H1 (cell line): ENCODE measurements at regions not wholly inside any gene's neighbourhood (a gene's known extent, or its start where the extent isn't known, plus 50 kb on each side); places are given as distances from the start of the nearest gene placed in this dataset.

Experiments
- CTCF ChIA-PET: fragments of 300-600 bp; sonication (Branson Sonifier 250); formaldehyde crosslinking; loops from one replicate; lab custom pipeline; 2021; ENCODE audit not compliant: partially characterized antibody; lab: Charles Lee
- POLR2A ChIA-PET: fragments of 300-600 bp; sonication (Branson Sonifier 250); formaldehyde crosslinking; loops from one replicate; lab custom pipeline; 2021; ENCODE audit warnings: inconsistent platforms; ENCODE audit not compliant: partially characterized antibody; lab: Charles Lee
- DNase-seq, 2 experiments: peaks; one replicate each; pipeline versions ENCODE4 v3.0.0 to v3.0.0-alpha.2; 2010 to 2022; ENCODE audit warnings: low spot score in 2 of 2, low read depth in 1 of 2, mixed read lengths in 1 of 2
- FAIRE-seq: peaks from 2 replicates; lab custom pipeline; 2011; peaks lifted over from hg19 to GRCh38; lab: Jason Lieb, UNC
- H2AFZ ChIP-seq: 2 replicates; pipeline ENCODE4 v1.8.1; 2012; ENCODE audit warnings: low read length, inconsistent platforms
- H2AK5ac ChIP-seq: 2 replicates; pipeline ENCODE4 v1.6.1; 2013; ENCODE audit warnings: low read depth, low read length
- H2BK120ac ChIP-seq: replicated peaks from 2 replicates; pipeline ENCODE3; 2013; ENCODE audit warnings: low read depth, low read length, inconsistent platforms
- H2BK12ac ChIP-seq: 2 replicates; pipeline ENCODE4 v1.6.1; 2013; ENCODE audit warnings: low read depth, low read length
- H2BK15ac ChIP-seq: 2 replicates; pipeline ENCODE4 v1.6.1; 2013; ENCODE audit warnings: low read length
- H2BK20ac ChIP-seq: 2 replicates; pipeline ENCODE4 v1.6.1; 2013; ENCODE audit warnings: low read length
- H2BK5ac ChIP-seq: 2 replicates; pipeline ENCODE4 v1.6.1; 2013; ENCODE audit warnings: low read depth, low read length
- H3K14ac ChIP-seq: 2 replicates; pipeline ENCODE4 v1.6.1; 2013; ENCODE audit warnings: inconsistent platforms; ENCODE audit not compliant: insufficient read length
- H3K18ac ChIP-seq: 2 replicates; pipeline ENCODE4 v1.6.1; 2013; ENCODE audit warnings: low read length; ENCODE audit errors: extremely low read depth
- H3K23ac ChIP-seq: 2 replicates; pipeline ENCODE4 v1.6.1; 2013; ENCODE audit warnings: inconsistent platforms; ENCODE audit not compliant: insufficient read length
- H3K23me2 ChIP-seq: 2 replicates; pipeline ENCODE4 v1.6.1; 2013; ENCODE audit warnings: low read depth, low read length
- H3K27ac ChIP-seq: 2 replicates; pipeline ENCODE4 v1.6.1; 2011; ENCODE audit warnings: low read depth, low read length, inconsistent platforms
- H3K27me3 ChIP-seq, 4 experiments: replicated peaks in 1 of 4; 1 replicate in 1 of 4; 2 replicates in 3 of 4; pipeline versions ENCODE4 v1.6.1 to v1.8.1; 2011 to 2013; ENCODE audit warnings: low read length in 3 of 4, mild to moderate bottlenecking in 3 of 4, inconsistent platforms in 2 of 4, mixed read lengths in 2 of 4, moderate library complexity in 1 of 4; ENCODE audit not compliant: control insufficient read depth in 3 of 4, insufficient read depth in 3 of 4; ENCODE audit errors: extremely low read depth in 1 of 4
- H3K36me3 ChIP-seq, 4 experiments: 2 replicates each; pipeline versions ENCODE4 v1.6.1 to v1.8.1; 2011 to 2013; ENCODE audit warnings: mild to moderate bottlenecking in 4 of 4, low read length in 3 of 4, moderate library complexity in 2 of 4, control low read depth in 1 of 4, inconsistent platforms in 1 of 4; ENCODE audit not compliant: insufficient read depth in 4 of 4, control insufficient read depth in 2 of 4
- H3K4ac ChIP-seq: replicated peaks from 2 replicates; pipeline ENCODE3; 2013; ENCODE audit warnings: low read length, low read depth, mixed read lengths, inconsistent platforms; ENCODE audit not compliant: insufficient read length
- H3K4me1 ChIP-seq, 4 experiments: replicated peaks in 1 of 4; 1 replicate in 1 of 4; 2 replicates in 3 of 4; pipeline versions ENCODE4 v1.6.1 to v1.8.1; 2011 to 2013; ENCODE audit warnings: low read length in 3 of 4, inconsistent platforms in 2 of 4, mixed read lengths in 1 of 4; ENCODE audit not compliant: insufficient read depth in 4 of 4, control insufficient read depth in 3 of 4
- H3K4me2 ChIP-seq, 2 experiments: 2 replicates each; pipeline versions ENCODE4 v1.6.1 to v1.8.1; 2011 to 2013; ENCODE audit warnings: low read depth in 2 of 2, low read length in 2 of 2, control low read depth in 1 of 2, inconsistent platforms in 1 of 2, mild to moderate bottlenecking in 1 of 2; ENCODE audit not compliant: insufficient read depth in 1 of 2
- H3K4me3 ChIP-seq, 4 experiments: fragments of 200-600, 300-600 bp in 1 of 4; sonication (generic), shearing (Covaris generic), sonication (Bioruptor Twin) in 1 of 4; 2 replicates each; pipeline versions ENCODE4 v1.5.1 to v1.8.1; 2011 to 2016; ENCODE audit warnings: low read length in 4 of 4, low read depth in 3 of 4, control low read depth in 2 of 4, inconsistent platforms in 2 of 4, mild to moderate bottlenecking in 2 of 4, mixed read lengths in 1 of 4, moderate library complexity in 1 of 4; ENCODE audit not compliant: insufficient read depth in 2 of 4; ENCODE audit errors: extremely low read depth in 1 of 4
- H3K56ac ChIP-seq: replicated peaks from 2 replicates; pipeline ENCODE3; 2013; ENCODE audit warnings: low read depth, mild to moderate bottlenecking, mixed read lengths, low read length, inconsistent platforms; ENCODE audit not compliant: insufficient read length
- H3K79me1 ChIP-seq: 2 replicates; pipeline ENCODE4 v1.6.1; 2013; ENCODE audit warnings: low read depth, low read length, control low read depth
- H3K79me2 ChIP-seq, 2 experiments: 2 replicates each; pipeline versions ENCODE4 v1.6.1 to v1.8.1; 2012 to 2013; ENCODE audit warnings: low read length in 2 of 2, mild to moderate bottlenecking in 2 of 2, inconsistent platforms in 1 of 2; ENCODE audit not compliant: insufficient read depth in 2 of 2, control insufficient read depth in 1 of 2
- H3K9ac ChIP-seq, 4 experiments: replicated peaks in 1 of 4; 1 replicate in 1 of 4; 2 replicates in 3 of 4; pipeline versions ENCODE4 v1.6.1 to v1.8.1; 2011 to 2013; ENCODE audit warnings: low read depth in 3 of 4, low read length in 3 of 4, control low read depth in 2 of 4, mild to moderate bottlenecking in 2 of 4, moderate library complexity in 2 of 4, inconsistent platforms in 1 of 4; ENCODE audit errors: extremely low read depth in 1 of 4
- H3K9me3 ChIP-seq, 2 experiments: 2 replicates each; pipeline versions ENCODE4 v1.6.1 to v1.8.1; 2012 to 2013; ENCODE audit warnings: mild to moderate bottlenecking in 2 of 2, moderate library complexity in 2 of 2, control low read depth in 1 of 2, inconsistent platforms in 1 of 2, low read depth in 1 of 2, low read length in 1 of 2, mixed read lengths in 1 of 2; ENCODE audit not compliant: insufficient read depth in 2 of 2
- H4K20me1 ChIP-seq, 2 experiments: replicated peaks in 1 of 2; 2 replicates each; pipeline versions ENCODE3 to v1.8.1; 2011 to 2013; ENCODE audit warnings: inconsistent platforms in 2 of 2, low read length in 2 of 2, mild to moderate bottlenecking in 1 of 2; ENCODE audit not compliant: insufficient read depth in 2 of 2, control insufficient read depth in 1 of 2
- H4K5ac ChIP-seq: 2 replicates; pipeline ENCODE4 v1.6.1; 2013; ENCODE audit warnings: low read length, low read depth, mixed read lengths, inconsistent platforms; ENCODE audit not compliant: insufficient read length
- H4K8ac ChIP-seq: 2 replicates; pipeline ENCODE4 v1.8.0; 2013; ENCODE audit warnings: mild to moderate bottlenecking, moderate library complexity, low read length, inconsistent platforms; ENCODE audit not compliant: insufficient read depth; ENCODE audit errors: extremely low read depth
- H4K91ac ChIP-seq: replicated peaks from 2 replicates; pipeline ENCODE3; 2013; ENCODE audit warnings: low read length, mixed read lengths, inconsistent platforms; ENCODE audit not compliant: insufficient read length
- JUN ChIP-seq: IDR thresholded peaks from 2 replicates; pipeline ENCODE4 v1.6.1; 2011; ENCODE audit warnings: low read depth, mild to moderate bottlenecking, improper control_type of control experiment, low read length
- JUND ChIP-seq: IDR thresholded peaks from 2 replicates; pipeline ENCODE4 v1.6.1; 2011; ENCODE audit warnings: mild to moderate bottlenecking, improper control_type of control experiment, low read length
- MAFK ChIP-seq: IDR thresholded peaks from 2 replicates; pipeline ENCODE4 v1.6.1; 2012; ENCODE audit warnings: low read depth, mild to moderate bottlenecking, improper control_type of control experiment, low read length
- POU5F1 ChIP-seq: IDR thresholded peaks from 2 replicates; pipeline ENCODE4 v1.6.1; 2011; ENCODE audit warnings: low read depth, mild to moderate bottlenecking, low read length, moderate library complexity
- RAD21 ChIP-seq, 2 experiments: IDR thresholded peaks in 1 of 2; conservative IDR thresholded peaks in 1 of 2; 2 replicates each; pipeline ENCODE4 v1.6.1; 2011; ENCODE audit warnings: low read depth in 2 of 2, low read length in 2 of 2, improper control_type of control experiment in 1 of 2, inconsistent platforms in 1 of 2, mild to moderate bottlenecking in 1 of 2, moderate library complexity in 1 of 2
- ZNF274 ChIP-seq: IDR thresholded peaks from 2 replicates; pipeline ENCODE4 v1.7.0; 2012; ENCODE audit warnings: low read length, borderline replicate concordance; ENCODE audit errors: extremely low read depth
- WGBS, 2 experiments: shearing (Covaris generic) in 1 of 2; methylation state at CpG; one replicate each; pipeline versions ENCODE4 v1.1.6 to v1.1.7; 2013 to 2015; ENCODE audit warnings: low lambda C conversion rate in 2 of 2, mixed read lengths in 2 of 2, inconsistent platforms in 1 of 2, low coverage in 1 of 2, missing lambda C conversion rate in 1 of 2; ENCODE audit not compliant: insufficient replicate concordance in 2 of 2, insufficient coverage in 1 of 2, insufficient read length in 1 of 2; ENCODE audit errors: extremely low coverage in 1 of 2, missing lambda C conversion rate in 1 of 2; 5-methylcytosine and 5-hydroxymethylcytosine counted together

GRCh38 chr4:145348291-145348690 lies 133.4 kb upstream of the SMAD1 start:
- Histone ChIP-seq H2BK5ac (no peak overlapping the region), H3K36me3 (no peaks in the 10 kb centered on the region), H3K18ac (no peak overlapping the region), H3K56ac (no peak overlapping the region), H4K91ac (no peak overlapping the region), H3K9me3 (no peaks in the 10 kb centered on the region), H3K4me3 (no peak overlapping the region), H3K14ac (no peak overlapping the region), H2BK120ac (no peak overlapping the region), H2BK15ac (no peak overlapping the region), H3K4ac (no peak overlapping the region), H3K79me1 (no peaks in the 10 kb centered on the region), H3K27ac (no peak overlapping the region), H2AFZ (no peak overlapping the region), H3K23me2 (peaks cover 1% of the 10 kb centered on the region; the same call in 1 of the 2 replicates), H2AK5ac (no peak overlapping the region), H3K79me2 (no peaks in the 10 kb centered on the region), H2BK20ac (no peak overlapping the region), H3K27me3 (no peaks in the 10 kb centered on the region), H2BK12ac (no peak overlapping the region), H3K4me2 (no peak overlapping the region), H4K20me1 (no peaks in the 10 kb centered on the region), H4K5ac (no peak overlapping the region), H3K9ac (no peak overlapping the region), H4K8ac (no peak overlapping the region), H3K23ac (no peak overlapping the region), H3K4me1 (no peaks in the 10 kb centered on the region)
- TF ChIP-seq JUND, result no peak
- TF ChIP-seq MAFK, result no peak
- TF ChIP-seq JUN, result no peak
- no peak for TF ChIP-seq ZNF274
- no peak for TF ChIP-seq POU5F1
- no peak for TF ChIP-seq RAD21 (IDR thresholded peaks at IDR 0.05 in 1 of 2, conservative IDR thresholded peaks at IDR 0.05 in 1 of 2; ENCODE audit: low read depth in 2 of 2, low read length in 2 of 2)
- 92% methylated on average over 4 of the region's 4 CpGs; no CpG with 5 or more reads in 1 of the 2 experiments for WGBS, 2 experiments
- no peak for DNase-seq
- ChIA-PET CTCF (no interaction called here), POLR2A (no interaction called here)
- FAIRE-seq, result no peak
